DND-41 (cell line): ENCODE measurements at regions not wholly inside any gene's neighbourhood (a gene's known extent, or its start where the extent isn't known, plus 50 kb on each side); places are given as distances from the start of the nearest gene placed in this dataset.

Experiments
- ATAC-seq: fragments of 200-7000 bp; cut with Tn5 transposase; 3 replicates; pipeline ENCODE4 v1.9.1; 2021; ENCODE audit warnings: low read depth; ENCODE audit not compliant: insufficient read depth
- DNase-seq: peaks from one replicate; pipeline ENCODE4 v3.0.0-alpha.2; 2020
- H2AFZ ChIP-seq: 2 replicates; pipeline ENCODE4 v1.6.0; 2012; ENCODE audit warnings: low read depth, low read length
- H3K27ac ChIP-seq: 2 replicates; pipeline ENCODE4 v1.5.1; 2012; ENCODE audit warnings: low read length, inconsistent platforms
- H3K27me3 ChIP-seq: fragments of 200-600 bp; sonication (generic); 2 replicates; pipeline ENCODE4 v1.6.0; 2012; ENCODE audit warnings: low read length, mild to moderate bottlenecking, inconsistent platforms; ENCODE audit not compliant: insufficient read depth, poor library complexity
- H3K36me3 ChIP-seq: 2 replicates; pipeline ENCODE4 v1.5.1; 2012; ENCODE audit warnings: low read length, inconsistent platforms; ENCODE audit not compliant: insufficient read depth
- H3K4me1 ChIP-seq: 2 replicates; pipeline ENCODE4 v1.5.1; 2012; ENCODE audit warnings: mild to moderate bottlenecking, low read length; ENCODE audit not compliant: insufficient read depth
- H3K4me2 ChIP-seq: 2 replicates; pipeline ENCODE4 v1.6.0; 2012; ENCODE audit warnings: mild to moderate bottlenecking, moderate library complexity, low read length, inconsistent platforms; ENCODE audit not compliant: insufficient read depth
- H3K4me3 ChIP-seq, 2 experiments: fragments of 200-600 bp in 1 of 2; shearing (Covaris generic) in 1 of 2; 2 replicates each; pipeline ENCODE4 v1.5.1; 2012 to 2016; ENCODE audit warnings: inconsistent platforms in 2 of 2, low read length in 2 of 2, mild to moderate bottlenecking in 2 of 2, low read depth in 1 of 2, moderate library complexity in 1 of 2
- H3K79me2 ChIP-seq: 2 replicates; pipeline ENCODE4 v1.6.0; 2012; ENCODE audit warnings: low read length, inconsistent platforms; ENCODE audit not compliant: insufficient read depth
- H3K9ac ChIP-seq: 2 replicates; pipeline ENCODE4 v1.6.0; 2012; ENCODE audit warnings: low read depth, mild to moderate bottlenecking, inconsistent platforms, low read length, moderate library complexity
- H3K9me3 ChIP-seq: 2 replicates; pipeline ENCODE4 v1.5.1; 2012; ENCODE audit warnings: low read length, moderate library complexity, mild to moderate bottlenecking, inconsistent platforms; ENCODE audit not compliant: insufficient read depth, severe bottlenecking
- H4K20me1 ChIP-seq: 2 replicates; pipeline ENCODE4 v1.6.0; 2012; ENCODE audit warnings: low read length; ENCODE audit not compliant: insufficient read depth
- EZH2 ChIP-seq: IDR thresholded peaks from 3 replicates; pipeline ENCODE4 v1.6.1; 2012; ENCODE audit warnings: borderline replicate concordance, low read depth, mild to moderate bottlenecking, moderate library complexity, low read length, inconsistent platforms; ENCODE audit not compliant: severe bottlenecking
- TF ChIP-seq, protein P1 (sequence below): IDR thresholded peaks from 2 replicates; pipeline ENCODE4 v1.5.1; 2012; ENCODE audit warnings: borderline replicate concordance, low read length, moderate library complexity, mild to moderate bottlenecking; ENCODE audit not compliant: poor library complexity, severe bottlenecking; ENCODE audit errors: extremely low read depth

DNA sequence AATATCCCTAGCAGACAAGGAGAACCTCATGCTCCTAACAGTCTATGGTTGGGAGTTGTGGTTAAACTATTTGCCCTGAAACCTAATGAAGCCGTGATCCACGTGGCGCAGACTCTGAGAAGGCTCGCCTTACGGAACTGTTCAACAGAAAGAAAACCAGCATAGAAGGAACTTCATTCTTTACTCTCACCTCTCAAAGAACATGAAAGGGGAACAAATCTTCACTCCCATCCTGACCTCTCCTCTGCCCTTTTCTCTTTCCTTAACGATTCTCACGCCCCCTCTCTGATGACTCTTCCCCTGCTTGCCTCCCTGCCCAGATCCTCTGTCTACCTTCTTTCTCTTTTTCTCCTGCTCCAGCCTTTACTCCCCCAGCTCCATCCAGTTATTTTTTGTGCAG is 54.2 kb downstream of the IRAG1 start:
- no peaks in the 10 kb centered on the region for H3K79me2 ChIP-seq
- no peaks in the 10 kb centered on the region for H3K9me3 ChIP-seq
- no peak overlapping the region for H3K4me3 ChIP-seq
- DNase-seq, result no peak
- H3K36me3 ChIP-seq, result no peaks in the 10 kb centered on the region
- H3K9ac ChIP-seq, result no peak overlapping the region
- no peak for TF ChIP-seq EZH2
- TF ChIP-seq, protein P1, sequence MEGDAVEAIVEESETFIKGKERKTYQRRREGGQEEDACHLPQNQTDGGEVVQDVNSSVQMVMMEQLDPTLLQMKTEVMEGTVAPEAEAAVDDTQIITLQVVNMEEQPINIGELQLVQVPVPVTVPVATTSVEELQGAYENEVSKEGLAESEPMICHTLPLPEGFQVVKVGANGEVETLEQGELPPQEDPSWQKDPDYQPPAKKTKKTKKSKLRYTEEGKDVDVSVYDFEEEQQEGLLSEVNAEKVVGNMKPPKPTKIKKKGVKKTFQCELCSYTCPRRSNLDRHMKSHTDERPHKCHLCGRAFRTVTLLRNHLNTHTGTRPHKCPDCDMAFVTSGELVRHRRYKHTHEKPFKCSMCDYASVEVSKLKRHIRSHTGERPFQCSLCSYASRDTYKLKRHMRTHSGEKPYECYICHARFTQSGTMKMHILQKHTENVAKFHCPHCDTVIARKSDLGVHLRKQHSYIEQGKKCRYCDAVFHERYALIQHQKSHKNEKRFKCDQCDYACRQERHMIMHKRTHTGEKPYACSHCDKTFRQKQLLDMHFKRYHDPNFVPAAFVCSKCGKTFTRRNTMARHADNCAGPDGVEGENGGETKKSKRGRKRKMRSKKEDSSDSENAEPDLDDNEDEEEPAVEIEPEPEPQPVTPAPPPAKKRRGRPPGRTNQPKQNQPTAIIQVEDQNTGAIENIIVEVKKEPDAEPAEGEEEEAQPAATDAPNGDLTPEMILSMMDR, result no peak
- no peak overlapping the region for H2AFZ ChIP-seq
- no peak overlapping the region for H3K4me2 ChIP-seq
- no peaks in the 10 kb centered on the region for H3K27me3 ChIP-seq
- H3K27ac ChIP-seq, result no peak overlapping the region
- H3K4me1 ChIP-seq, result no peaks in the 10 kb centered on the region
- no peaks in the 10 kb centered on the region for H4K20me1 ChIP-seq
- ATAC-seq, result no peak

DNA sequence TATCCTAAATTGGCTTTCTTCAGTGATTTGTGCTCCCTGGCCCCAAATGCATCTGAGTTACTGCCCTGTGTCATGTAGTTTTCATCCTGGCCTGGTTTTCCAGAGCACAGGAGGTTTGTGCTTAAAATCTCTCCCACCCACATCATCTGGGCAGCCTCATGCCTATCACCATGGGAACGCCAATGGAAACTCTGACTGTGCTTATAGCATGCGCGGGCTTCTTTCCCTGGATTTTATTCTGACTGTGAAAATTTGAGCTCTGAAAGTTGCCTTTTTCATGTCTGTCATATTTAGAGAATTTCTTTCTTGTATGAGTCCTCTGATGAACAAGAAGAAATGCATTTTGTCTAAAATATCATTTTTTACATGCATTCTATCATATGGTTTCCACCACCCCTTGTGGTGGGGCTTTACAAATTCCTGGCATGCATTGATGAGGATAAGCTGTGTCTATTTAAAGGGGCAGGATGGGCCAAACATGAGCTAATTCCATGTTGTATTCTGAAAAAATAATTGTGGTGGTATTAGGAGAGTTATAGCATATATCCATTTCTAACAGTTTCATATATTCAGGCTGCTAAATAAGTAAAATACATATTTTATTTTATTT is 55.1 kb downstream of the IRAG1 start:
- Histone ChIP-seq H3K27ac (no peak overlapping the region), H3K4me2 (no peak overlapping the region), H3K36me3 (no peaks in the 10 kb centered on the region), H4K20me1 (no peaks in the 10 kb centered on the region), H2AFZ (no peak overlapping the region), H3K4me1 (no peaks in the 10 kb centered on the region), H3K9me3 (no peaks in the 10 kb centered on the region), H3K9ac (no peak overlapping the region), H3K79me2 (no peaks in the 10 kb centered on the region), H3K4me3 (no peak overlapping the region), H3K27me3 (no peaks in the 10 kb centered on the region)
- TF ChIP-seq, protein P1, result no peak
- ATAC-seq (no peak), DNase-seq (no peak)

DNA sequence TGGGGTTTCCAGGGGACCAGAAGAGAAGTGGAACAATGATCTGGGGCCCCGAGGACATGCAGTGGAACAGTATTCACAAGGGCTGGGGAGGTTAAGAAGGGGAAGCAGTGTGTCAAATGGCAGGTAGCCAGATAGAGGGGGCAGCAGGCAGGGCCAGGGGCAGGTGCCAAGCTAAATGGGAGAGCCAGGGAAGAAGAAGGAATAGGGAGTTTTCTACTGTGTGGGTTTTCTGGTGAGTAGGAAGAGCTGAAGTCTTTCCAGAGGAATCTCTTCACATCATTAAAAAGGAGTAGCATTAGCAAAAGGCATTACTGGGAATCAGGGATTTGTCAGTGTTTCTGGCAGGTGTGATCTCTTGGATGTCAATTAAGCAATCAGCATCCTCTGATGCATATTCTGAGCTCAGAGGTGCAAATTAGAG is 55.8 kb downstream of the IRAG1 start:
- TF ChIP-seq EZH2, result no peak
- TF ChIP-seq, protein P1, result no peak
- Histone ChIP-seq H3K4me2 (no peak overlapping the region), H3K36me3 (no peaks in the 10 kb centered on the region), H3K9me3 (no peaks in the 10 kb centered on the region), H3K4me1 (no peaks in the 10 kb centered on the region), H3K9ac (no peak overlapping the region), H3K4me3 (no peak overlapping the region), H4K20me1 (no peaks in the 10 kb centered on the region), H2AFZ (no peak overlapping the region), H3K79me2 (no peaks in the 10 kb centered on the region), H3K27me3 (no peaks in the 10 kb centered on the region), H3K27ac (no peak overlapping the region)
- no peak for ATAC-seq
- no peak for DNase-seq

DNA sequence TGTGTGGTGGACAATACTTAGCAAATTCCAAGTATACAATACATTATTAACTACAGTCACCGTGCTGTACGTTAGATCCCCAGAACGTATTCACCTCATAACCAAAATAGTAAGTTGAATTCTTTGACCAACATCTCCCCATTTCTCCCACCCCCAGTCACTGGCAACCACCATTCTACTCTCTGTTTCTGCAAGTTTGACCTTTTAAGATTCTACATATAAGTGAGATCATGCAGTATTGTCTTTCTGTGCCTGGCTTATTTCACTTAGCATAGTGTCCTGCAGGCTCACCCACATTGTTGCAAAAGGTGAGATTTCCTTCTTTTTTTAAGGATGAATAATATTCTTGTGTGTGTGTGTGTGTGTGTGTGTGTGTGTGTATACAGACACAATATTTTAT is 59.1 kb downstream of the IRAG1 start:
- Histone ChIP-seq H3K4me1 (no peaks in the 10 kb centered on the region), H3K4me3 (no peak overlapping the region), H3K36me3 (no peaks in the 10 kb centered on the region), H3K9ac (no peak overlapping the region), H3K4me2 (no peak overlapping the region), H4K20me1 (no peaks in the 10 kb centered on the region), H3K9me3 (no peaks in the 10 kb centered on the region), H3K79me2 (no peaks in the 10 kb centered on the region), H2AFZ (no peak overlapping the region), H3K27ac (no peak overlapping the region), H3K27me3 (no peaks in the 10 kb centered on the region)
- DNase-seq, result no peak
- no peak for TF ChIP-seq EZH2
- TF ChIP-seq, protein P1, result no peak
- no peak for ATAC-seq
